ENCODE measurements at regions not wholly inside any gene's neighbourhood (a gene's known extent, or its start where the extent isn't known, plus 50 kb on each side); places are given as distances from the start of the nearest gene placed in this dataset.
A peak's percentile ranks its signal among the peaks of the same experiment; 100 is the strongest.

DNA sequence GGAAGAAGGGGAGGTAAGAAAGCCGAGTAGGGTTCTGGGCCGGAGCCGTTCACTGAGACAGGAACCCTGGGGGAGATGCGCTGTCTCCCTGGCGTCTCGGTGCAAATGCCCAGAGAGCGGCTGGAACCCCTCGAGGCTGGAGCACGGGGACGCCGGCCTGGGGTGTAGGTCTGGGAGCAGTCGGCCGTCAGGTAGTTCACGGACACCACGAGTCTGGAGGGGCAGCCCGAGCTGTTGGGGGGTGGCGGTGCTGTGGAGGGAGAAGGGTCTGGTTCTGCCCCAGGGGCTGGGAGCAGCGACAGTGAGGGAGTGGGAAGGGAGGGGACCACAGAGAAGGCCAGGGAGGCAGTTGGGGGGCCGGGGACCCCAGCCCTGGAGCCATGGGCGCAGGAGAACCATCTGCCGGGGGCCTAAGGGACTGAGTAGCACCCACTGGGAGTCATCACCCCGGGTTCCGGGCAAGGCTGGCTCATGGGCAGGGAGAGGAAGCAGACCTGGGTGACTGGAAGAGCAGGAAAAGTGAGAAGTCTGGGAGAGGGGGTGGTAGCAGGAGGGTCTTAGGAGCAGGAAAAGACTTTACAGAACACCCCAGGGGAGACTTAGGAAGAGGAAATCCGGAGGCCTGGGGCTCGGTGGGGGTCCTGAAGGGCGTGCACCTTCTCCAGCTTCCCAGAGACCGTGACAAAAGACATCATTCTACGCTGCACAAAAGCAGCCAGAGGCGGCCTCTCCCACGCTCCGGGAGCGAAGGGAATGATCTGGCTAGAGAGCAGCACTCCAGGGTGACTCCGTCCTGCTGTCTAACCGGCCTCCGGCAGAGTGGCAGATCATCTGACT is 173.1 kb upstream of the SOX1 start:
- DNase-seq (ENCODE audit: low read depth in 4 of 4, low spot score in 3 of 4) = no peak

DNA sequence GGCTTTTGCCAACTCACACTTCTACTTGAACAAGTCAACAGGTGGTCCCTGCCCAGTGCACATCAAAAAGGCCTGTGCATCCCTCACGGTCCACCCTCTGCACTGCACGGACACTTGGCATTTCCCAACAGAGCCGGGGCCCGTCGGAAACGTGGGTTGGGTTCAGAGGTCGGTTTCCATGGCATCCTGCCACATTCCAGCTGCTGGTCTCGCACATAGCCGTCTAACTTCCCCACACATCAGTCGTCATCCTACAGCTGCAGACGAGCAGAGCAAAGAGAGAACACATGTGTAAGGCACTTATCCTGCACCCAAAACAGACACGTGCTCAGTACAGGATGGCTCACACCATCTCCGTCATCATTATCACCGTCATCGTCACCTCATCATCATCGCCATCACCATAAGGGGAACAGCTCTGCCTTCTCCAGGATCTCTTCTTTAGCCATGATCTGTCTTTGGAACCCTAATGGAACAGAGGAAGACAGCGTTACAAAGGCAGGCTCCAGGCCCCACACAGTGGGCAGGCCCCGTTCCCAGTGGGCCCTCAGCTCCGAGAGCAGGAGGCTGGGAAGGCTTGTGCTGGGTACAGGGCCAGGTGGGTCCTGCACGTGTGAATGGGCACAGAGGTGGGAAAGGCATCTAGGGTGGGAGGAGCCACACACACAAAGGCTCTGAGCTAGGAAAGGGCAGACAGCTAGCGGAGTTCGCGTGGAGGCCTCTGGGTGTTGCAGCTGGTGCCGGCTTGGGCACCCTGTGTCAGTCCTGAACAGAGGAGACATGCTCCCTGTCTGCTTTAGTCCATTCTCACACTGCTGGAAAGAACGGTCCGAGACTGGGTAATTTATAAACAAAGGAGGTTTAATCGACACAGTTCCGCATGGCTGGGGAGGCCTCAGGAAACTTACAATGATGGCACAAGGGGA is 170.8 kb upstream of the SOX1 start:
- DNase-seq (ENCODE audit: low read depth in 4 of 4, low spot score in 3 of 4) = no peak

DNA sequence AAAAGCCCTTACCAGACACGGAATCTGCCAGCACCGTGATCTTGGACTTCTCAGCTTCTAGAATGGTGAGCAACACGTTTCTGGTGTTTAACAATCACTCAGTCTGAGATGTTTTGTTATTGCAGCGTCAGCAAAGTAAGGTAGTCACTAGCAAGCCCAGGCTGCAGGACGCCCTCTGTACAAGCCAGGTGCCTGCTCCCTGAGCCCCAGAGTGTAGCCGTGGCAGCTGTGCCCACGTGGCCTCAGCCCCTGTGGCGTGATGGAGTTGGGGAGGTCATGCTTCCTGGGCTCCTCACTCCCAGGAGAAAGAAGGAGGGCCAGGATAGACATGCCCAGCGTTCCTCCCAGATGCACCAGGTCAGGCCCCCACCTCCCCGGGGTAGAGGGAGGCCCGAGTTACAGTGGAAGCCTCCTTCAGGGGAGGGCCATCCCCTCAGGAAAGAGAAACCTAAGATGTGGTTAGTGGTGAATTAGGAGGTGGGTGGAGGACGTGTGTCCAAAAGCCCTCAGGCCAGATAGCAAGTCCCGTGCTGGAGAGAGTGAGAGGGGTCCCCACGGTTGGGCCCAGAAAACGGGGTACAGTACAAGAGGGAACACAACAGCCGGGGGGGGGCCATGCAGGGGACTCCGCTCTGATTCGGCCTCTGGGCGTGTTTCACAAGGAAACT is 169.6 kb upstream of the SOX1 start:
- DNase-seq (ENCODE audit: low read depth in 4 of 4, low spot score in 3 of 4) = no peak

DNA sequence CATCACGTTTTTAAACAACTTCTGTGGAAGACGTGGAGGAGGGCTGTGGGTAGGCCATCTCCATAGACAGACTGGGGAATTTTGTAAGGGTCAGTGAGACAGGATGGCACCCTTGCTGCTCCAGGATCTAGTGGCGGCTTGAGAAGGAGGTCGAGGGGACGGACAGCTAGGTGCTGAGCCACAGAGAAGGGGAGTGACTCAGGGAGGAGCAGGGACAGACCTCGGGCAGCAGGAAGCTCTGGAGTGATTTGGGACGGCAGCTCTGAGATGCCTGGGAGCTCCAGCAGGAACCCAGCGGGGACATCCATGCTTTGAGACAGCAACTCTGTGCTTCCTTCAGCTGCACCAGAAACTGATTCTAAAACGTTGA is 169.1 kb upstream of the SOX1 start:
- DNase-seq (ENCODE audit: low read depth in 4 of 4, low spot score in 3 of 4) = no peak

DNA sequence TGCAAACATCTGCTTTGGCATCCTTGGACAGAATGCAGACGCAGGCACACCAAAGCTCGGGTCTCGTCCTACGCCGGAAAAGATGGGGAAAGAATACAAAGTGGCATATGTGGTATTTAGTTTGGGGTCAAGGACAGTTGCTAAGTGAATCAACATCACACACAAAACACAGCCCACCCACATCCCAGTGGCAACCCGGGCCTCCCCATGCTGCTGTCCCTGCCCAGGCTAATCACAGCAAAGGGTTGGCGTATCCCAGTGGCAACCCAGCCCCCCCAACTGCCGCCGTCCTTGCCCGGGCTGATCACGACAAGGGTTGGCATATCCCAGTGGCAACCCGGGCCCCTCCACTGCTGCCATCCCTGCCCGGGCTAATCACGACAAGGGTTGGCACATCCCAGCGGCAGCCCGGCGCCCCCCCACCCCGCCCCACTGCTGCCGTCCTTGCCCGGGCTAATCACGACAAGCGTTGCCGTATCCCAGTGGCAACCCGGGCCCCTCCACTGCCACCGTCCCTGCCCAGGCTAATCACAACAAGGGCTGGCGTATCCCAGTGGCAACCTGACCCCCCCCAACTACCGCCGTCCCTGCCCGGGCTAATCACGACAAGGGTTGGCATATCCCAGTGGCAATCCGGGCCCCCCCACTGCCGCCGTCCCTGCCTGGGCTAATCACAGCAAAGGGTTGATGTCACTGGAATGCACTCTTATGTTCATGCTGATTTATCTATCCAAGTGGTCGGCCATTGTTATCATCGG is 167.8 kb upstream of the SOX1 start:
- DNase-seq (ENCODE audit: low read depth in 4 of 4, low spot score in 3 of 4) = no peak

DNA sequence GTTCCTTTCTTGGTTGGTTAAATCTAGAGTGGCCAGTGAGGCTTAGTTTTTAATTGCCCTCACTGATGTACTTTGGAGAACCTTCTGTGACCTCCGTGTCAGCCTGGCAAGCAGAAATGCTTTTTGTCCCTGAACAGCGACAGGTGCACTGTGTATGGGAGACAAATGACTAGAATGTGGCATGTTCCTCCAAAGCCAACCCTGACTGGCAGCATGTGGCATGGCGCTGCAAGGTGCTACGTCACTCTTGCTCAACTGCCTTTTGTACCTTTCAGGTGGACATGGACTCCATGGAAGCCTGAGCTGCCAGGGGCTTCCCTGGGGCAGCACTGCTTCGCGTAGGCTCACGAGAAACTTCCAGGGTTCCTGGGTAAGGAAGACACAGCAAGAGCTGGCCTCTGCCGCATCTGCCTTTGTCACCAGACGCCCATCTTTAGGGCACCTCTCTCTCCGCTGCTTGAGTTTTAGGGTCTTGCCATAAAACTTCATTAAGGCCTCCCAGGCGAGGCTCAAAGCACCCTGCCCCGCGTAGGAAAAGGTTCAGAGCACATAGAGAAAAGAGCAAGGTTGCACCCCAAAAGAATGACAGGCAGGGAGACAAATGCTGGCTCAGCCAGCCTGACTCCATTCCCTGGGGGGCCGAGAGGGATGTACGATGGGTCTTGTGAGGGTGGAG is 167.1 kb upstream of the SOX1 start:
- no peak for DNase-seq (ENCODE audit: low read depth in 4 of 4, low spot score in 3 of 4)

DNA sequence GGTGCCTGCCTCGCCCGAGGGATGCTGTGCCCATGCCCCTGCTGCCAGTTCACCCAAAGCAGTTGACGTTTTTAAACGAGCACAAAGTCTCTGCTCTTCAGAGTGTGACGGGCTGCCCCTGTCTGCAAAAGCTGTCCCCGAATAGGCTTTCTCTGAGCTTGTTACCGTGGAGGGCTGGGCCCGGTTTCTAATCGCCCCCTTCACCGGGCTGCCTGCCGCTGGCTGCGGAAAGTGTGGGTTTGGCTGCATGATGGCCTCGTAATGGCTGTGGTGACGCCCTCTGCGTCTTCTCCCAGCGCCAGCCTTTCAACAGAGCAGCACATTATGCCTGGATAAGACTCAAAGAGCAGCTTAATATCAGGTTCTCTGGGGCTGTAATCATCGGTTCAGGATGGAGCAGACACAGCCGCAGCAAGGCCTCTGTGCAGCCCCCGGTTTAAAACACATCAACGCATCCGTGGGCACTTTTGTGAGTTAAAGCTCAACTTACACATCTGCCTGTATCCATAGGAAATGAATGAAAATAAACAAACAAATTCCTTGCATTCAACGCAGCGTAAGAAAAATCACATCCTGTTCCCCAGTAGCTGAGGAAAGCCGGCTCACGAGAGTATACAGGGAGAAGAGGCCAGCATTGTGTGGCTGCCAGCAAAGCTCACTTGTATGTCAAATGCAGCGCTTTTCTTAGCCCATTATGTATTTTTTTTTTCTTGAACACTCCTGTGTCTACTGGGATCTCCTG is 166.4 kb upstream of the SOX1 start:
- peak in 2 of 4 donors; percentile 45 to 62 for DNase-seq (ENCODE audit: low read depth in 4 of 4, low spot score in 3 of 4)

DNA sequence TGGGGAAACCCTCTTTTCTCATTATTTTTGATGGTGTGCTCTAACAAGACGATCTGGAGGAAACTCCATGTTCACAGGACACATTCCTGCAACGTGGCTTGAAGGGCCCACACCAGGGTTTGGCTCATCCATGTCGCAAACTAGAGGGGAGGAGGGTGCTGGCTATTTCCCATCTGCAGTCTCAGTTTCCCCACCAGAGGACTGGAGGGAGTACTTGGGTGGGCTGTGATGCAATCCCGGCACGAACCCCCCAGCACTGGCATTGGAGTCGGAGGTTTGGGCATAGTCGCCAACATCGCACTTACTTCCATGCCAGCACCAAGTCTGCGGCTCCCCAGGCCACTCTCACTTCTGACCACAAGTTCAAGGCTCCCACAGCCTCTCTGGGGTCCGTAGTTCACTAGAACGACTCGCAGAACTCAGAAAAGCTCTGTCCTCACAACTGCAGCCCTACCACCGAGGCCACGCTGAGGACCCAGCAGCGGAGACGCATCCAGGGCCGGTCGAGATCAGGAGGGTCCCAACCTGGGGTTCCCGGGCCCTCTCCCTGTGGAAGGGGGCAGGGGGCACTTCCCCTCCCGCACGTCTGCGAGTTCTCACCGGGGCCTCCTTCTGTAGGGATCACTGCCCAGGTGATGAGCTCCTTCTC is 165.6 kb upstream of the SOX1 start:
- no peak for DNase-seq (ENCODE audit: low read depth in 4 of 4, low spot score in 3 of 4)

DNA sequence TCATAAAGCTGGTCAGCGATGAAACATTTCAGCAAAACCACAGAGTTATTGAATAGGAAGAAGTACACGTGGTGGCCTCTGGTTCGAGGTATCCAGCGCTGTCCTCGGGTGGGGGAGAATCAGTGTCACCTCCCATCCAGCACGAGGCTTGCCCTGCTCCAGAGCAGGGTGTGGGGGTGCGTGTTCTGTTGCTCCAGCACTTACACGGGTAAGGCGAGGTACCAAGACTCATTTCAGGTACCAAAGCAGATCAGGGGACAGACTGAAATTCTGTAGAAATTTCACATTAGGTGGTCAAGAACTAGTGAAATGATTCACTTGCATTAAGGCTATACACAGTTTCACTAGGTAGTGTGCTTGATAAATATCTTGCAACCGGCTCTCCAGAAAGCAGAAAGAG is 164.2 kb upstream of the SOX1 start:
- DNase-seq (ENCODE audit: low read depth in 4 of 4, low spot score in 3 of 4) = no peak

DNA sequence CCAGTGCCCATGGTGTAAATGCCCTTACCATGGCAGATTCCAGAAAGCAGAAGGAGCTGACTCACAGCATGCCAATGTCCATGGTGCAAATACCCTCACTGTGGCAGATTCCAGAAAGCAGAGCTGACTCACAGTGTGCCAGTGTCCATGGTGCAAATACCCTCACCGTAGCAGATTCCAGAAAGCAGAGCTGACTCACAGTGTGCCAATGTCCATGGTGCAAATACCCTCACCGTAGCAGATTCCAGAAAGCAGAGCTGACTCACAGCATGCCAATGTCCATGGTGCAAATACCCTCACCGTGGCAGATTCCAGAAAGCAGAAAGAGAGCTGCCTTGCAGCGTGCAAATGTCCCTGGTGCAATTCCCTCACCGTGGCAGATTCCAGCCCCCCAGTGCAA is 163.8 kb upstream of the SOX1 start:
- no peak for DNase-seq (ENCODE audit: low read depth in 4 of 4, low spot score in 3 of 4)

DNA sequence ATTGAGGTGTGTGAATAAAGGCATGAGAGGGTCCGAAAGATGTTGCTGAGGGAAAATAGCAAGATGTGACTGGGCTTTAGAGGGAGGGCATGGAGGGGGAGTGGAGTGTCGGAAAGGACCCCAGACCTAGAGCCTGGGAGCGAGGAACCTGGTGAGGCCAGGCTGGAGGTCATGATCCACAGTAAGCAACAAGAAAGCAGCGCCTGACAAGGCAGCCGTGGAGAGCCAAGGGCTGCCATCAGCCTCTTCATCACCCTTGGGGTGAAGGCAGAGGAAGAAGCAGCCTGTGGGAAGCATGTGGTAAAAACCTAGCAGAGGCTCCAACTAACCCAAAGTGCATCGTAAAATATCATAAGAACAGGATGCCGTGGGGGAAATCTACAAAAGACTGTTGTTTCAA is 162.8 kb upstream of the SOX1 start:
- DNase-seq (ENCODE audit: low read depth in 4 of 4, low spot score in 3 of 4) = no peak

DNA sequence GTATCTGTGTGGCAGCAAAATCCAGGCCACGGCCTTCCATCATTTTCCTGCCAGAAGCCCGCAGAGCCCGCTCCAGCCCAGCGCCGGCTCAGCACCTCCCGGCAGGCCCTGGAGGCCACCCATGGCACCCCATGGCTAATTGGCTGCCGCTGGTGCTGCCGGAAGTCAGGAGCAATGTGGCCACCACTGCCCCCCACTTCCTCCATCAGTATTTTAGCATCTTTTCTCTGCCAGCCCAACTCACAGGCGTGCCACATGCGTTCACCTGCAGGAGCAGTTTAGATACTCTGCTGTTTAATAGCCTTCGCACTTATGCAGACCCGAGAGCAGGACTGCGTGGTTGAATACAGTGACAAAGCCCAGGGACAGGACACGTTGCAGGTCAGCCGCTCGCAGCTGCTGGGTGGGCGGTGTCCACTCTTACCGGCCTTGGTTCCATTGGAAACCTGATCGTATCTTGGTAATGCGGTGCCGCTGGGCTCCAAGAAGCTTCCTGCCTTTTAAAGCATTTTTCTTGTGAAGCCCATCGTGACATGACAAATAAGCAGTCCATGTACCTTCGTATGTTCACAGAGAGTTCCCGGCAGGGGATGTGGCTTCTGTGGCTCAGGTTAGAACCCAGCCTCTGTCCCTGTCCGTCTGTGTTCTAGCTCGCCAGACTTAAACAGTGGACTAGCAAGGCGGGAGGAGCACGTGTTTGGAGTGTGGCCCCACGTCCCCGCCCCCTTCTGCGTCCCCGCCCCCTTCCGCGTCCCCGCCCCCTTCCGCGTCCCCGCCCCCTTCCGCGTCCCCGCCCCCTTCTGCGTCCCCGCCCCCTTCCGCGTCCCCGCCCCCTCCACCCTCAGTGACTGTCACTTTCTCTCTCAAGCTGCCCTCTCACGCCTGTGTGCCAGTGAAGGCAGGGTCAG is 162.0 kb upstream of the SOX1 start:
- DNase-seq (ENCODE audit: low read depth in 4 of 4, low spot score in 3 of 4) = no peak

DNA sequence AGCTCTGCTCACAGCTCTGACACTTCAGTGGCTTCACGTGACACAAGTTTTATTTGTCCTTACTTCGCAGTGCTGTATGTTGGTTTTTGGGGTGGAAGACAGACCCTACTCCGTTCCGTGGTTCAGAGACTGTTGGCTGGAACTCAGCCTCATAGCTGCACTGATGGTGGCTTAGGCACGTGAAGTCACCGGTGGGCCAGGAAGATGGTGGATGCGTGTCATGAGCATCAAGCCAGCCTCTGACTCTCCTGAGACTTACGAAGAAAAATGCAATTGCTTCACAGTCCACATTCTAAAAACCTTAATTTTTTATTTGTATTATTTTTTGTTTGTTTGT is 161.4 kb upstream of the SOX1 start:
- DNase-seq (ENCODE audit: low read depth in 4 of 4, low spot score in 3 of 4) = no peak

DNA sequence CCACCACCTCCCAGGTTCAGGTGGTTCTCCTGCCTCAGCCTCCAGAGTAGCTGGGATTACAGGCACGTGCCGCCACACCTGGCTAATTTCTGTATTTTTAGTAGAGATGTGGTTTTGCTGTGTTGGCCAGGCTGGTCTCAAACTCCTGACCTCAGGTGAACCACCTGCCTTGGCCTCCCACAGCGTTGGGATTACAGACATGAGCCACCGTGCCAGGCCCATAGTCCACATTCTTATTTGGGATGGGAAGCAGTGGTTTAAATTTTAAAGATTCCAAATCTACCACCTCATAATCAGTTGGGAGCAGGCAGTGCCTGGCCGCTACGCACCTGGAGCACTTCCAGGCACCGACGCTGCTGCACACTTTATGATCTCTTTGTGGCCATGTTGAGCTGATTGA is 160.6 kb upstream of the SOX1 start:
- no peak for DNase-seq (ENCODE audit: low read depth in 4 of 4, low spot score in 3 of 4)

DNA sequence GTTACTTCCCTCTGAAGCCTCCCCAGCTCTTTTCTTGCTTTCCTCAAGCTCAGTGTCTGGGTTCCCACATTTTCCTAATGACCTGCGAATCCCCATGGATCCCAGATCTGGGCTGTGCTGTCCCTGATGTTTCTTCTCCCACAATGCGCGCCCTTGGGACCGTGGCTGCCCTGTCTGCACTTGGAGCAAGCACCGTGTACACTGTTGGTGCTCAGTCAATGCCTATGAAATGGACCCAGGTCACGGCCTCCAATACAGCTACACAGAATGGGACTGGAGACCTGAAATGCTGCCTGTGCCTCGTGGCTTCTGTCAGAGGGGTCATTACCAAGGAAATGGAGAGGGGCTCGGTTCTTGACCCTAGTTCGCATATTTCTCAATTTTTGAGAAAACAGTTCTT is 160.1 kb upstream of the SOX1 start:
- DNase-seq (ENCODE audit: low read depth in 4 of 4, low spot score in 3 of 4) = no peak

DNA sequence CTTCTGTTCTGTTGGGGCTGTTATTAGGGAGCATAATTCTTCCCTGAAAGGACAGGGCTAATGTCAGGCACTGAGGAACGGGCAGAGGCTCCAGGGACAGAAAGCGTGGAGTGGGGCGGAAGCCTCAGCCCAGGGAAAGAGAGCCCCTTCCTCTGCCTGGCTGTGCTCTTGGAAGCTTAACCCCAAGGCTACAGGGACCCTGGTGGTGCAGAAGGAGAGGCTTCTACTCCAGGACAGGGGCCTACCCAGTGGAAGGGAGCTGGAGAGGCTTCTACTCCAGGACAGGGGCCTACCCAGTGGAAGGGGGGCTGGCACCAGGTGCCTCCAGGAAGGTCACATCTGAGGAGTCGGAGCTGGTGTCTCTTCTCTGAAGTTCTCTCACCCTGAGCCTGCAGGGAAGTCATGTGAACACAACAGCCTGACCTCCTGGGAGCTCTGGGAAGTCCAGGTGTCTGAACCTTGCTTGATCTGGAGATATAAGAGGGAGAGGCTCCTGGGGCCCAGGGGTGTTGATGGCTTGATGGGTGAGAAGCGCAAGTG is 159.5 kb upstream of the SOX1 start:
- DNase-seq (ENCODE audit: low read depth in 4 of 4, low spot score in 3 of 4) = no peak

DNA sequence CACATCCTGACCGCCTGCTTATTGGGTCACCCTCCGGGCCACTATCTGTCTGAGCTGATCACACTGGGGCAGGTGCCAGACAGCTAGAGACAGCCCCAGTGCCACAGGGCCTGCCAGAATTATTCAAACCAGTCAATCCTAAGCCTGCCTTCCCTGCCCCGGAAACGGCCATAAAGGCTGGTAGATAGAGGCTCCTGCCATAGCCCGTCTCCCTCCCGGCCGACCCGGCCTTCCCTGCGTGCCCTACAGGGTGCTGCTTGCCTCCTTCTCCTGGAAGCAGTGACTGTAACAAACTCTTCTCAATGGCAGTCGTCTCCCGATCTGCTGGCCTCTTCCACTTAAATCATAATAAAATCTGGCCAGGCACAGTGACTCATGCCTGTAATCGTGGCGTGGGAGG is 158.6 kb upstream of the SOX1 start:
- no peak for DNase-seq (ENCODE audit: low read depth in 4 of 4, low spot score in 3 of 4)

DNA sequence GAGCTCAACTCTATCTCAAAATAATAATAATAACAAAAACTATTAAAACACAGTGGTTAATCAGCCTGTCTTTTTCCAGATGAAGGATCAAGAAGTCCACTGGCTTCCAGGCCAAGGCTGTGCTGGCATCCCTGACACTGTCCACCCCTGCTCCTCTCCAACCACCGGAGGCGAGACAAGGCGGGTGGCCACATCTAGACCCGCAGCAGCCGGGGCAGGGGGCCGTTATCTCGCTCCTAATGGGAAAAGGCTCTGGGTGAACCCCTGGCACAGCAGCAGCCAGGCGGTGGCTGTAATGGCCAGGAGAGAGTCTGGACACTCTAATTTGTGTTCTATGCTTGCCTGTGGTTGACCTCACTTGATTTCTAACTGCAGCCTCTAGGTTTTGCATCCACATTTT is 158.0 kb upstream of the SOX1 start:
- no peak for DNase-seq (ENCODE audit: low read depth in 4 of 4, low spot score in 3 of 4)
